Mucosa of descending colon (tissue), 3 donors: ENCODE measurements at regions not wholly inside any gene's neighbourhood (a gene's known extent, or its start where the extent isn't known, plus 50 kb on each side); places are given as distances from the start of the nearest gene placed in this dataset.
A peak's percentile ranks its signal among the peaks of the same experiment; 100 is the strongest.

ENCODE experiments used
- ATAC-seq: fragments of 200-7000 bp; cut with Tn5 transposase; one replicate; pipeline ENCODE4 v1.9.1; 2020; ENCODE audit warnings: mild to moderate bottlenecking, moderate library complexity
- DNase-seq, 3 donors: peaks; one replicate each; pipeline ENCODE4 v3.0.0-alpha.2; 2020
- H3K36me3 ChIP-seq: fragments of 200-600 bp; one replicate; pipeline ENCODE4 v1.8.0; 2021; ENCODE audit warnings: low read depth, mild to moderate bottlenecking
- H3K4me1 ChIP-seq: fragments of 200-600 bp; one replicate; pipeline ENCODE4 v1.8.0; 2021; ENCODE audit warnings: low read depth, mild to moderate bottlenecking
- H3K4me3 ChIP-seq: fragments of 200-600 bp; one replicate; pipeline ENCODE4 v1.8.0; 2021; ENCODE audit warnings: mild to moderate bottlenecking
- H3K9me3 ChIP-seq: fragments of 200-600 bp; one replicate; pipeline ENCODE4 v1.8.0; 2021; ENCODE audit warnings: mild to moderate bottlenecking
- CTCF ChIP-seq: fragments of 200-600 bp; IDR thresholded peaks from one replicate; pipeline ENCODE4 v1.8.0; 2022; ENCODE audit warnings: antibody characterized with exemption, mild to moderate bottlenecking
- intact Hi-C, 2 donors: fragments of 100-400 bp; cut with DNase I in 1 of 2; cut with micrococcal nuclease in 1 of 2; formaldehyde crosslinking; loops; one replicate each; pipeline versions ENCODE4 v1.11.0 to v1.11.1; 2022; cut with DNase I, micrococcal nuclease
- donor health status: DM: no; HTN: no; CAD: no; lungs with moderate emphysema.
- donor health status: DM: no; HTN: no; CAD: no.
- donor health status: DM: no; HTN: yes; CAD: no.

GRCh38 chr10:78910476-78910875 lies 158.3 kb upstream of the ZMIZ1 start:
- Histone ChIP-seq H3K9me3 (no peaks in the 10 kb centered on the region), H3K4me3 (no peak overlapping the region), H3K4me1 (peaks cover 14% of the 10 kb centered on the region), H3K36me3 (no peaks in the 10 kb centered on the region)
- ATAC-seq: no peak
- intact Hi-C loops: no loop called here
- DNase-seq: no peak
- no peak for TF ChIP-seq CTCF

- Histone ChIP-seq H3K9me3 (no peaks in the 10 kb centered on the region), H3K4me1 (peaks cover 14% of the 10 kb centered on the region), H3K36me3 (no peaks in the 10 kb centered on the region), H3K4me3 (no peak overlapping the region)
- DNase-seq (no peak), ATAC-seq (no peak)
- no peak for TF ChIP-seq CTCF
- intact Hi-C loops: no loop called here
These were observed 157.9 kb upstream of the ZMIZ1 start for GRCh38 chr10:78910886-78911285.

- ATAC-seq (no peak), DNase-seq (no peak)
- Histone ChIP-seq H3K4me3 (no peak overlapping the region), H3K9me3 (no peaks in the 10 kb centered on the region), H3K4me1 (peaks cover 14% of the 10 kb centered on the region), H3K36me3 (no peaks in the 10 kb centered on the region)
- intact Hi-C loops: no loop called here
- TF ChIP-seq CTCF: no peak
These were observed 157.0 kb upstream of the ZMIZ1 start for GRCh38 chr10:78911533-78912340.

GRCh38 chr10:78912361-78913218 lies 156.2 kb upstream of the ZMIZ1 start:
- Histone ChIP-seq H3K9me3 (no peaks in the 10 kb centered on the region), H3K4me3 (no peak overlapping the region), H3K4me1 (peaks cover 14% of the 10 kb centered on the region), H3K36me3 (no peaks in the 10 kb centered on the region)
- intact Hi-C loops: no loop called here
- no peak for TF ChIP-seq CTCF
- DNase-seq: no peak
- no peak for ATAC-seq

DNA sequence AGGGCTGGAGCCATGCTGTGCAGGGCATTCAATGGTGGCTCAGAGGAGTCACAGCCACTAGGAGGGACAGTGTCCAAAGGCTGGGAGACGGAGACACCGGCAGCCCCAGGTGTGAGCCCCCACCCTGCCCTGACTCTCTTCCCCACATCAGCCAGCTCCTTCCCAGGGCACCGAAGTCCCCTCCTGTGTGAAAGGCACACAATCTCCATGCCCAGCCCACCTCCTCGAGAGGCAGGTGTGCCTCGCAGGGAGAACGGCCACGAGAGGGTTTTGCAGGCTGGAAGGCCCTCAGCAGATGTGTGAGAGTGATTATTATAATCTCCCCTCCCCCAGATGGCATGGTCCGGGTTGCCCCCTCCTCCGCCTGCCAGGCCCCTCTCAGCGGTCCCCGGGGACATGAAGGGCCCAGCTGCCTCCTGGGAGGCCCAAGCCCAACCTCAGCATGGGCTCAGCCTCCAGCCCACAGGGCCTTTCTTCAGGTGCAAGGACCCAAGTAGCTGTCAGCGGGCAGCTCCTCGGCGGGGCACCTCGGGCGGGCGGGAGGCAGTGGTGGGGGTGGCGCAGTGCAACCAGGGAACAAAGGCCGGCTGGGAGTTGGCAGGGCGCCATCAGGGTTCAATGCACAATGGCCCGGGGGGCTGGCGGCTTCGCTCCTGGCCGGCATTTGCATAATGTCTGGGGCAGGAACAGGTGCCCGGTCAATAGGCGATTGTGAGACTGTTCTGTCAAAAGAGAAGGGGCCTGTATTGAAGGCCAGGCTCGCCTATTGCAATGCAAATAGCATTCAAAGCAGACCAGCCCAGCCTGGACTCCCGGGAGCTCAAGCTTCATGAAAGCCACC lies 155.3 kb upstream of the ZMIZ1 start:
- ATAC-seq (peak; percentile 87), DNase-seq (peak; percentile 78 to 87 (median 84))

More for the DNA sequence above, 155.3 kb upstream of the ZMIZ1 start:
- TF ChIP-seq CTCF: no peak
- no peaks in the 10 kb centered on the region for H3K9me3 ChIP-seq
- peaks cover 14% of the 10 kb centered on the region for H3K4me1 ChIP-seq
- no peaks in the 10 kb centered on the region for H3K36me3 ChIP-seq
- intact Hi-C loops: no loop called here
- no peak overlapping the region for H3K4me3 ChIP-seq
